Activated T-helper 17 cell treated with anti-CD3 and anti-CD28 coated beads, Interleukin-2, amount 50 U/mL, for 72 hours (primary cell): ENCODE measurements at regions not wholly inside any gene's neighbourhood (a gene's known extent, or its start where the extent isn't known, plus 50 kb on each side); places are given as distances from the start of the nearest gene placed in this dataset.
"Not testable (repeated sequence)": the region's sequence is repeated elsewhere in the genome, so short reads cannot be mapped to it uniquely, and the experiment has no call there.

Experiments used
- ATAC-seq: fragments of 150-1000 bp; cut with Tn5 transposase; replicated peaks from 2 replicates; pipeline ENCODE4 v1.10.0; 2021; ENCODE audit warnings: mild to moderate bottlenecking, moderate library complexity
- H3K27ac Mint-ChIP-seq: one replicate; pipeline ENCODE4 v1.8.0; 2022; ENCODE audit warnings: mixed read lengths
- H3K27me3 Mint-ChIP-seq: one replicate; pipeline ENCODE4 v1.8.0; 2022; ENCODE audit warnings: mixed read lengths
- H3K36me3 Mint-ChIP-seq: one replicate; pipeline ENCODE4 v1.8.0; 2022; ENCODE audit warnings: low read depth, mild to moderate bottlenecking, mixed read lengths
- H3K4me1 Mint-ChIP-seq: one replicate; pipeline ENCODE4 v1.8.0; 2022; ENCODE audit warnings: mixed read lengths
- H3K4me3 Mint-ChIP-seq: one replicate; pipeline ENCODE4 v1.8.0; 2022; ENCODE audit warnings: mild to moderate bottlenecking, mixed read lengths
- H3K9me3 Mint-ChIP-seq: one replicate; pipeline ENCODE4 v1.8.0; 2022; ENCODE audit warnings: mixed read lengths

DNA sequence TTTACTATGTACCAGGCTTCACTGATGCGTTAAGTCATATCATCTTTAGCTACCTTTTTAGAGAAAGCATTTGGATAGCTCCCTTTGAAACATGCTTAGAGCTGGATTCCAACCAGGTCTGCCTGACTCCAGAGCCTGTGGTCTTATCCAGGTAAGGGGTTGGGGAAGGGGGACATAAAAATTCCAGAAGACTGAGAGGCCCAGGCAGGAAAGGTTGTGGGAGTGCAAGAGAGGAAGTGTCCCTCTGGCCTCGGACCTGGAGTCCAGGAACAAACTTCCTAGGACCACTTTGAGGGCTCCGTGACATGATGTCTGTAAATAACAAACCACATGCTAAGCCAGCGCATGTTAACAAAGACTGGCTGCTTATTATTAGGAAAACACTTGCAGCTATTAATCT, 163.0 kb upstream of the KCNG1 start:
- H3K27me3 Mint-ChIP-seq, result peaks cover 29% of the 10 kb centered on the region
- no peaks in the 10 kb centered on the region for H3K9me3 Mint-ChIP-seq
- ATAC-seq, result no peak
- no peak overlapping the region for H3K4me3 Mint-ChIP-seq
- H3K4me1 Mint-ChIP-seq, result no peaks in the 10 kb centered on the region
- no peaks in the 10 kb centered on the region for H3K36me3 Mint-ChIP-seq
- H3K27ac Mint-ChIP-seq, result no peak overlapping the region

DNA sequence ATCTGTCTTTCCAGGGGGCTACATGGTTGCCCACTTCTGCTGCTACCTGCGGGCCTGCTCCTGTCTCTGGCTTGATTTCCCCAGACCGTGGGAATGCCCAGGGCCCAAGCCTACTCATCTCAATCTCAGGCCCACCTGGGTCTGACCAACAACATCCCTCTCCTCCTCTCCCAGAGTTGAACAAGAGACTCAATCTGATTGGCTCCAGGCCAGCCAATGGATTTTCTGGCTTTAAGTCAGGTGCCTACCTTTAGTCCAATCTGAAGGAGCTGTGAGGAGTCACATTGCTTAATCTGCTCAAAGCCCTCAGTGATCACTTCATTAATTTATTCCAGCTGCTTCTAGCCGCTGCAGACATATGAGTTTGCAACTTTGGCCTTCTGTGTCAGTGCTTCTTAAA, 162.4 kb upstream of the KCNG1 start:
- Mint-ChIP-seq H3K36me3 (no peaks in the 10 kb centered on the region), H3K4me3 (no peak overlapping the region), H3K27me3 (peaks cover 31% of the 10 kb centered on the region), H3K9me3 (no peaks in the 10 kb centered on the region), H3K4me1 (no peaks in the 10 kb centered on the region), H3K27ac (no peak overlapping the region)
- ATAC-seq, result no peak

DNA sequence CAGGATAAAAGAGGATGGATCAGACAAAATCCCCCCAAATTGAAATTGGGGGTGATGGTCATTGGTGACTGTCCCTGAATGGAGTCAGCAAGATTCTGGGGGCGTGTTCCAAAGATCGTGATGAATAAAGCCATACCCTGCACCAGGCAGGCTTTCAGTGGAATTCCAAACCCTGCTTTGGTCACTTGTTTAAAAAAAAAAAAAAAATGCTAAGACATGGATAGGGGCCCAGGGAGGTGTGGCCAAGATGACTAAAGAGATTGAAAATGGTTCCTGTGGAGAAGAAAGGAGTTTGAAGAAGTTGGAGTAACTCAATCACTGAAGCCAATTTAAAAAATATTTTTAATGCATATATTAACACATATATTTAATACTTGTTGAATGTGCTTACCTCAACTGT, 161.4 kb upstream of the KCNG1 start:
- no peaks in the 10 kb centered on the region for H3K4me1 Mint-ChIP-seq
- H3K27me3 Mint-ChIP-seq, result peaks cover 35% of the 10 kb centered on the region
- no peaks in the 10 kb centered on the region for H3K36me3 Mint-ChIP-seq
- no peak overlapping the region for H3K27ac Mint-ChIP-seq
- ATAC-seq, result no peak
- H3K4me3 Mint-ChIP-seq, result no peak overlapping the region
- no peaks in the 10 kb centered on the region for H3K9me3 Mint-ChIP-seq

DNA sequence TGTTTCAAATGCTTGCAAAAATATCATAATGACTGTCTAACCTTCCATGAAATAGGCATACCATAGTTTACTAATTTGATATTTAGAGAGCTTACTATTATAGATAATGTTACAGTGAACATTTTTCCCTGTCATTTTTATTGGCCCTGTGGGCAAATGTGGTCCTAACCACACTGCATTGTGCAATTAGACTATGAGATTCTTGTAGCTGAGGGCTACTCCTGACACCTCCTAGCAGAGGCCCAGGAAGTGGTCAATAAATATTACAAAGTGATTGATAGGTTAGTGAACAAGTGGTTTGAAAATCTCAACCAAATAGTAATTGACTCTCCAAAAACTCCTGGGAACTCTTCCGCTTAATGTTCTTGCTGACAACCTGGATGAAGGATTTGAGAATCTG, 160.5 kb upstream of the KCNG1 start:
- Mint-ChIP-seq H3K9me3 (no peaks in the 10 kb centered on the region), H3K27me3 (peaks cover 40% of the 10 kb centered on the region), H3K27ac (no peak overlapping the region), H3K4me3 (no peak overlapping the region), H3K36me3 (no peaks in the 10 kb centered on the region), H3K4me1 (no peaks in the 10 kb centered on the region)
- ATAC-seq, result no peak

DNA sequence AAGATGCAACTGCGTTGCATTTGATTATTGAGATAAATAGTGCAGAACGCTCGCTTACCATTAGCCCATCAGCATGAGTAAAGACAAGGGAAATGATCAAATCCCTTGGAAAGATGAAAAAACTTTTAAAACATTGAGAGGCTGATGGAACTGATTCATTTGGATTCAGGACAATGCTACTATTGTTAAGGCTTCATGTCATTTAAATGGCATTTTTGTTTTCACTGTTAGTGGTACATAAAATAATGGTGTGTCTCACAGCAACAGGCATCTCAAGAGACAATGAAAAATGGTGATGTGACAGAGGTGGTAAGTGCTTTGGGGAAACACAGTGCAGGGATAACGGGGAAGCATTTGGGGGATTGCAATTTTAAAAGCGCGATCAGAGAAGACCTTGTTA, 159.7 kb upstream of the KCNG1 start:
- no peak for ATAC-seq
- no peak overlapping the region for H3K27ac Mint-ChIP-seq
- no peaks in the 10 kb centered on the region for H3K36me3 Mint-ChIP-seq
- no peaks in the 10 kb centered on the region for H3K4me1 Mint-ChIP-seq
- H3K4me3 Mint-ChIP-seq, result no peak overlapping the region
- peaks cover 38% of the 10 kb centered on the region for H3K27me3 Mint-ChIP-seq
- no peaks in the 10 kb centered on the region for H3K9me3 Mint-ChIP-seq

DNA sequence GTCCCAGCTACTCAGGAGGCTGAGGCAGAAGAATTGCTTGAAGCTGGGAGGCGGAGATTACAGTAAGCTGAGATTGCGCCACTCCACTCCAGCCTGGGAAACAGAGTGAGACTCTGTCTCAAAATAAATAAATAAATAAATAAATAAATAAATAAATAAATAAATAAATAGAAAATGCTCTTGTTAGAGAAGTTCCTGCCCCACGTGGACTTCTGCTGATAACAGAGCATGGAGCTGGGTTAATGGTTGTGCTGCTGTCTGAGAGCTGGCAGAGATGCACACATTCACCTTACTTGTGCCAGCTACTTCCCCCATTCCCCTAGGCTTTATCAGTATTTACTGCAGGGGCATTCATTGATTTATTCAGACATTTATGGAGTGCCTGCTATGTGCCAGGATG, 155.2 kb upstream of the KCNG1 start:
- H3K27ac Mint-ChIP-seq, result no peak overlapping the region

DNA sequence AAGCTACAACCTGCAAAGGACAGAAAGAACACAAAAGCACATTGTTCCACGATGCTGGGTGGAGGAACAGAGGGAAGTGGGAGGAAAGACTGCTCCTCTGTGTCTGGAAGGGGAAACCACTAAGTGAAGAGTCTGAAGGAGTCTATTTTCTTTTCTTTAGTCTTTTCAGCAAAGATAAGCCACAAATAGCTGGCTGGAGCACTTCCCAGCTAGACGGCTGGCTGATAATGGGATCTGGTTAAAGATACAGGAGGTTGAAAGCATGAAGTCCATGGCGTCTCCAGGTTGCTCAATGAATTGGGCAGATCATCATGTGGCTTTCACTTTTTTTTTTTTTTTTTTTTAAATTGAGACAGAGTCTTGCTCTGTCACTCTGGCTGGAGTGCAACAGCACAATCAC, 154.0 kb upstream of the KCNG1 start:
- Mint-ChIP-seq H3K9me3 (no peaks in the 10 kb centered on the region), H3K4me1 (no peaks in the 10 kb centered on the region), H3K4me3 (no peak overlapping the region), H3K27ac (no peak overlapping the region), H3K36me3 (no peaks in the 10 kb centered on the region), H3K27me3 (peaks cover 44% of the 10 kb centered on the region)
- no peak for ATAC-seq

More for the DNA sequence above, 155.2 kb upstream of the KCNG1 start:
- Mint-ChIP-seq H3K4me1 (no peaks in the 10 kb centered on the region), H3K4me3 (no peak overlapping the region), H3K27me3 (peaks cover 48% of the 10 kb centered on the region), H3K9me3 (no peaks in the 10 kb centered on the region), H3K36me3 (no peaks in the 10 kb centered on the region)
- no peak for ATAC-seq

DNA sequence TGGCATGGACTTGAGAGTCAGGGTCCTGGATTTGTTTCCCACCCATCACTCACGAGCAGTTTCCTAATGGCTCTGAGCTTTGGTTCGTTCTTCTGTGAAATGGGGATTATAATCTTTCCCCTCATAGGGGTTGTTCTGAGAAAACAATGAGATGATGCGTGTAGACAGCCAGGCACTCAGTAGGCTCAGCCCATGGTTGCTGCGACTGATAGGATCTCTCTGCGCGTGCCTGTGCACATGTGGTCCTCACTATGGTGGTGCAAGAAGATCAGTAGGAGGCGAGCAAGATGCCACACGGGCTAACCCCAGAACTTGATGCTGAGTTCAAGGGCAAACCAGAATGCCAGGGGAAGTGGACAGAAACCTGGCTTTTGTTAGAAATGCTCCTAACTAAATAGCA, 153.5 kb upstream of the KCNG1 start:
- H3K9me3 Mint-ChIP-seq, result no peaks in the 10 kb centered on the region
- no peak overlapping the region for H3K27ac Mint-ChIP-seq
- H3K36me3 Mint-ChIP-seq, result no peaks in the 10 kb centered on the region
- no peak for ATAC-seq
- peaks cover 40% of the 10 kb centered on the region for H3K27me3 Mint-ChIP-seq
- no peak overlapping the region for H3K4me3 Mint-ChIP-seq
- no peaks in the 10 kb centered on the region for H3K4me1 Mint-ChIP-seq

DNA sequence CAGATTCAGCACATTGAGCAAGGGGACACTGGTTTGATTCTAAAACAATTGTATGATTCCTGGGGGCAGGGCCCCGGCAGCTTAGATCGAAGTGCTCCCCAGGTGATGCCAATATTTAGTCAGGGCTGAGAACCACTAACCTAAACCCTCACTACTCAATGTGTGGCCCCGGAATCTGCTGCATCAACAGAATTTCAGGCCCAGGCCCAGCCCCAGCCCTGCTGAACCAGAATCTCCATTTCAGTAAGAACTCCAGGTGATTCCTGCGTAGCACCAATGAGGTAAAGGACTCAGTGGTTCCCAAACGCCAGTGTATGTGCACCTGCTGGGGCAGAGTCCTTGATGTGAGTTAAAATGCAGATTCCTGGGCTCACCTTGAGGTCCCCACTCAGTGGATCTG, 152.8 kb upstream of the KCNG1 start:
- no peak for ATAC-seq
- H3K4me1 Mint-ChIP-seq, result no peaks in the 10 kb centered on the region
- H3K9me3 Mint-ChIP-seq, result no peaks in the 10 kb centered on the region
- H3K4me3 Mint-ChIP-seq, result no peak overlapping the region
- H3K27me3 Mint-ChIP-seq, result peaks cover 37% of the 10 kb centered on the region
- no peak overlapping the region for H3K27ac Mint-ChIP-seq
- H3K36me3 Mint-ChIP-seq, result no peaks in the 10 kb centered on the region

DNA sequence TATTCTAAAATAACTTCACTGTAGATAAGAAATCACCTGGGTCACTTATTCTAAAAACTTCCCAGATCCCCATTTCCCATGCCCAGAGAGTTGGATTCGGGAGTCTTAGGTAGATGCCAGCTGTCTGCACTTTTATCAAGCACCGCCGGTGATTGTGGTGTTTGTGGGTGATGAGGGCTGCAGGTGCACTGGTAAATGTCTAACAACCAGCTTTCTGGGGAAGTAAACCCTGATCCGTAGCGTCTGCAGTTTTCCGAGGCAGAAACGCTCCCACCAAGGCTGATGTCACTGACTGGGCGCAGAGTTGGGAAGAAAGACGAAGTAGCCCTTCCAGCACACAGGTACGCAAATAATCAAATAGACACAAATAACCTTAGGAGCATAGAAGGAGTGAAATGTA, 152.2 kb upstream of the KCNG1 start:
- ATAC-seq, result no peak

DNA sequence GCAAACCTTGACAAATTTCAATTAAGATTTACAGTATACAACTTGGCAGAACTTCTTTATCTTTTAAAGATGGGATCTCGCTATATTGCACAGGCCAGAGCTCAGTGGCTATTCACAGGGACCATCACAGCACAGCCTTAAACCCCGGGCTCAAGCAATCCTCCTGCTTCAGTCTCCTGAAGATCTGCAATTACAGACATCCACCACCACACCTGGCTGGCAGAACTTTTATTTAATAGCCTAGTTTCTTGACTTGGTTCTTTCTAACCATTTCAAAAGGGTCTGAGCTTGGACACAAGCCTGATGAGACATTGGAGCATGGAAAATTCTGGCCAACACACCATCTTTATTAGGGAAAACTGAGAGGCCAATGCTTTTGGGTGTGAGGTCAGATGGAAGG, 151.6 kb upstream of the KCNG1 start:
- Mint-ChIP-seq H3K36me3 (no peaks in the 10 kb centered on the region), H3K4me1 (no peaks in the 10 kb centered on the region), H3K27me3 (peaks cover 35% of the 10 kb centered on the region), H3K27ac (no peak overlapping the region), H3K9me3 (no peaks in the 10 kb centered on the region), H3K4me3 (no peak overlapping the region)
- no peak for ATAC-seq

More for the DNA sequence above, 152.2 kb upstream of the KCNG1 start:
- no peaks in the 10 kb centered on the region for H3K36me3 Mint-ChIP-seq
- H3K4me1 Mint-ChIP-seq, result no peaks in the 10 kb centered on the region
- H3K27ac Mint-ChIP-seq, result no peak overlapping the region
- peaks cover 39% of the 10 kb centered on the region for H3K27me3 Mint-ChIP-seq
- H3K9me3 Mint-ChIP-seq, result no peaks in the 10 kb centered on the region
- no peak overlapping the region for H3K4me3 Mint-ChIP-seq

DNA sequence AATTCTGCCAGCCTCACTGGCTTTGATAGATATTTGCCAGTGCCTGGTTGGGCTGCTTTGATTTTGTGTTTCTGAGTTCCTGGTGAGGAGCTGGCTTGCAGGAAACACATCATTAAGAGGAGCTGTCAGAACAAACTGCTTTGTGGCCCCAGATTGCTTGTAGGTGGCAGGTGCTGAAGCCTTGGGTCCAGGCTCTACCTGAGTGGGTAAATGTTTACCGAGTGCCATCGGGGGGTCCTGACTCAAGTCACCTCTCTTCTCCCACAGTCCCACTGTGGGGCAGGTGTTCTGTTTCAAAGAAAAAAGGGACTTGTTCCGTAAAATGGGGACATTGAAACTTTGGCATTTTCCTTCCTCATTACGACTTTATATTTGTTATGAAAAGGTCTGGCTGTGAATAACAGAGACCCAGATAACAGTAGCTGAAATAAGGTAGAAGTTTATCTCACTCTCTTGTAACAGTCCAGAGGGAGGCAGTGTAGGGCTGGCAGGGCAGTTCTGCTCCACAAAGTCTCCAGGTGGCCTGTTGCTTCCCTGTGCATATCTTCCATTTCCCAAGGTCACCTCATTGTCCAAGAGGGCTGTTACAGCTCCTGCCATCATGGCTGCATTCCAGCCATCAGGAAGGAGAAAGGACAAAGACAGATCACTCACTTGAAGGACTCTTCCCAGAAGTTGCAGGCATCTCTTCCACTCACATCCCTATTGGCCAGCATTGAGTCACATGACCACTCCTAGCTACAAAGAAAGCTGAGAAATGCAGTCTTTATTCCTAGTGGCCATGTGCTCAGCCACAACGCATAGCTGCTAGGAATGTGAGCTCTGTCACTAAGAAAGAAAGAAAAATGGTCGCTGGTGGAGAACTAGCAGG, 149.9 kb upstream of the KCNG1 start:
- H3K4me1 Mint-ChIP-seq, result no peaks in the 10 kb centered on the region
- peaks cover 32% of the 10 kb centered on the region for H3K27me3 Mint-ChIP-seq
- no peak overlapping the region for H3K27ac Mint-ChIP-seq
- no peaks in the 10 kb centered on the region for H3K36me3 Mint-ChIP-seq
- no peaks in the 10 kb centered on the region for H3K9me3 Mint-ChIP-seq
- ATAC-seq, result no peak
- no peak overlapping the region for H3K4me3 Mint-ChIP-seq

DNA sequence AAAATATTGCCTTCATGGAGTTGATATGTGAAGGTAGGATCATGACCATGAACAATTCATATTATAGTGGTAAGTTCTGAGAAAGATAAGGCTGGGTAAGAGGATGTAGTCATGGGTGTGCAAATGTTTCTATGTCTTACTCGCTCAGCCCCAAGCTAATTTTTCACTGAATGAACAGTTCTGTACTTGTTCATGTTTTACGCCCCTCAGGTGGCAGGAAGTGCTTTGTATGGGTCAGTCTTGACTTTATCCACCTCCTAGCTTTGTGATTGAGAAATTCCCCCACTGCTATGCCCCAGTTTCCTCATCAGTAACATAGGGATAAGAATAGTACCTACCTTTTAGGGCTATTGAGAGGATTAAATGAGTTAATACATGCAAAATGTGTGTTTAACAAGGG, 148.2 kb upstream of the KCNG1 start:
- H3K27ac Mint-ChIP-seq, result no peak overlapping the region
- no peak overlapping the region for H3K4me3 Mint-ChIP-seq
- H3K4me1 Mint-ChIP-seq, result no peaks in the 10 kb centered on the region
- peaks cover 30% of the 10 kb centered on the region for H3K27me3 Mint-ChIP-seq
- no peak for ATAC-seq
- no peaks in the 10 kb centered on the region for H3K36me3 Mint-ChIP-seq
- H3K9me3 Mint-ChIP-seq, result no peaks in the 10 kb centered on the region

DNA sequence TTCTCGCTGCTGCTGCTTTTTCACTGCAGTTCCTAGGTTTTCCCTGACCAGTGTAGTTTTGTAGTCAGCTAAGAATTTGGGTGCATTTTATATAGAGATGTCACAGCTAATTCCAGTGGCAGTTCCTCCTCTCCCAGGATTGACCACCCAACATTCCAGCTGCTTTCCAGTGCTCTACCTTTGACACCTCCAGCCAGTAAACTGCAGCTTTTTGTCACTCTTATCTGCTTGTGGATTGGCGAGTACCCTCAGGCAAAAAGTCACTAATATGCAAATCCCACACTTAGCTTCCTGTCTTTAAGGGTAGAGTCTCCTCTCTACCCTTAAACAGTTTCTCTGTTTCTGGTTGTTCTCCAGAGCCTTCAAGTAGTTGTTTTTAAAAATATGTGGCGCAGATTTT, 146.9 kb upstream of the KCNG1 start:
- Mint-ChIP-seq H3K36me3 (no peaks in the 10 kb centered on the region), H3K4me1 (no peaks in the 10 kb centered on the region), H3K9me3 (no peaks in the 10 kb centered on the region), H3K27me3 (peaks cover 30% of the 10 kb centered on the region), H3K27ac (no peak overlapping the region), H3K4me3 (no peak overlapping the region)
- ATAC-seq, result no peak

DNA sequence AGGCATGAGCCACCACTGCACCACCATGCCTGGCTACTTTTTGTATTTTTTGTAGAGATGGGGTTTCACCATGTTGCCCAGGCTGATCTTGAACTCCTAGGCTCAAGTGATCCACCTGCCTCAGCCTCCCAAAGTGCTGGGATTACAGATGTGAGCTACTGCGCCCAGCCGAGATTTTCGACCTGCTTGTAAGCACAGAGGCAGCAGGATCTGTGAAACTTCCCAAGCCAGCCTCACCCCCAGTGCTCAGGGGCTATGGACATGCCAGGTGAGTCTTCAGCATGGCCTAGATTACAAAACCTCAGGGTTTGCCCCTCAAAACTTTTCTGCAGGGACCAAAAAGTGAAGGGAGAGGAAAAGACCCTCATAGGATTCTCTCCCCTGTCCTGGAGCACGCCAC, 145.0 kb upstream of the KCNG1 start:
- not testable (repeated sequence) for H3K4me3 Mint-ChIP-seq, H3K9me3 Mint-ChIP-seq, ATAC-seq, H3K27ac Mint-ChIP-seq, H3K36me3 Mint-ChIP-seq, H3K4me1 Mint-ChIP-seq
- peaks cover 19% of the 10 kb centered on the region for H3K27me3 Mint-ChIP-seq

DNA sequence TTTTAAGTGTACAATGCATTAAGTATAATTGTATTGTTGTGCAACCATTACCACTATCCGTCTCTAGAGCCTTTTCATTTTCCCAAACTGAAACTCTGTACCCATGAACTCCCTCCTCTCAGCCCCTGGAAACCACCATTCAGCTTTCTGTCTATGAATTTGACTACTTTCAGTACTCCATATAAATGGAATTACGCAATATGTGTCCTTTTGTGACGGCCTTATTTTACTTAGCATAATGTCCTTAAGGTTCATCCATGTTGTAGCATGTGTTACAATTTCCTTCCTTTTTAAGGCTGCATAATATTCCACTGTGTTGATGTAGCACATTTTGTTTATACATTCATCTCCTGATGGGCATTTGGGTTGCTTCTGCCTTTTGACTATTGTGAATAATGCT, 143.6 kb upstream of the KCNG1 start:
- Mint-ChIP-seq H3K27ac (no peak overlapping the region), H3K27me3 (peaks cover 25% of the 10 kb centered on the region), H3K36me3 (no peaks in the 10 kb centered on the region), H3K4me3 (no peak overlapping the region), H3K4me1 (no peaks in the 10 kb centered on the region), H3K9me3 (no peaks in the 10 kb centered on the region)
- ATAC-seq, result no peak
